Stimulated activated CD8-positive, alpha-beta memory T cell treated with anti-CD3 and anti-CD28 coated beads, Interleukin-7, amount 100 ng/mL, for 24 hours (primary cell): ENCODE measurements at regions not wholly inside any gene's neighbourhood (a gene's known extent, or its start where the extent isn't known, plus 50 kb on each side); places are given as distances from the start of the nearest gene placed in this dataset.
"Not testable (repeated sequence)": the region's sequence is repeated elsewhere in the genome, so short reads cannot be mapped to it uniquely, and the experiment has no call there.

ENCODE experiments used
- DNase-seq: peaks from one replicate; pipeline ENCODE4 v3.0.0-alpha.2; 2020; ENCODE audit warnings: low read depth

- no peak for DNase-seq
Observed at GRCh38 chr10:131818510-131819234, 82.1 kb upstream of the PPP2R2D start.

DNA sequence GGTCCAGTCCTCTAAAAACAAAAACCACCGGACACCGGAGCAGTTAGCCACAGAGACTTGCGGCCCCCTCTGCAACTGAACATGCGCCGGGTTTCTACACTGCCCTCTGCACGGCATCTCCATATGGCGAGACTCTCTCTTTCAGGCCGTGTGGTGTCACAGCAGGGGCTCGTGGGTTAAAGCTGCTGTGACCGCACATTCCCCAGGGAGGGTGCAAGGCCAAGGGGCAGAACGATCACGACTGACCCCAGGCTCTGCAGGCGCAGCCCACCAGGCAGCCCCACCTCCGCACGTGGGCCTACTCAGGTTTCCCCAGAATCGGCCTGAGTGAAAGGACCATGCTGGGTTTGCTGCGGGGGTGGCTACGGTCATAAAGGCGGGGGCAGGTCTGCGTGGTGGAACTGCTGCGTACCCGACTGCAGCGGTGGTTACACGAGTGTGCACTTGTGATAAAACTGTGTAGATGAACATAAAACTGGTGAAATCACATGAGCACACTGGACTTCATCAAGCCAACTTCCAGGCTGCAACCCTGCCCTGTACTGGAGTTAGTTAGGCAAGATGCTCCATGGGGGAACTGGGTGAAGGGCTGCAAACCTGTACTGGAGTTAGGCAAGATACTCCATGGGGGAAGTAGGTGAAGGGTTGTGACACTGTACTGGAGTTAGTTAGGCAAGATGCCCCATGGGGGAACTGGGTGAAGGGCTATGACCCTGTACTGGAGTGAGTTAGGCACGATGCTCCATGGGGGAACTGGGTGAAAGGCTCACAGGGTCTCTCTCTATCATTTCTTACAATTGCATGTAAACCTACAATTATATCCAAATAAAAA is 81.4 kb upstream of the PPP2R2D start:
- no peak for DNase-seq

DNA sequence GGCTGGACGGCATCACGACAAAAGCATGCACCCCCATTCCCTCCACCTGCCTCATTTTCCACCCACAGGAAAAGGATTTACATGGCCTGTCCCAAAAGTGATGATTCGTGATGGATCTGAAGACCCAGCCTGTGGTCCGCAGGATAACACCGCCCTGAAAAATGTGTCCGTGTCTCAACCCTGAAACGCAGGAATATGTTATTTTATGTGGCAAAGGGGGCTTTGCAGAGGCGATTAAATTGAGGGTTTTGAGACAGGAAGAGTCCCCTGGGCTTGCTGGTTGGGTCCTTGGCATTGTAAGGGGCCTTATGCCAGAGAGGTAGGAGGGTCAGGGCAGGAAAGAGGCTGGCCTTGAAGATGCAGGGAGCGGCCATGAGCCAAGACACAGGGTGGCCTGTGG is 80.2 kb upstream of the PPP2R2D start:
- no peak for DNase-seq

- no peak for DNase-seq
Observed at GRCh38 chr10:131821378-131822012, 79.3 kb upstream of the PPP2R2D start.

DNA sequence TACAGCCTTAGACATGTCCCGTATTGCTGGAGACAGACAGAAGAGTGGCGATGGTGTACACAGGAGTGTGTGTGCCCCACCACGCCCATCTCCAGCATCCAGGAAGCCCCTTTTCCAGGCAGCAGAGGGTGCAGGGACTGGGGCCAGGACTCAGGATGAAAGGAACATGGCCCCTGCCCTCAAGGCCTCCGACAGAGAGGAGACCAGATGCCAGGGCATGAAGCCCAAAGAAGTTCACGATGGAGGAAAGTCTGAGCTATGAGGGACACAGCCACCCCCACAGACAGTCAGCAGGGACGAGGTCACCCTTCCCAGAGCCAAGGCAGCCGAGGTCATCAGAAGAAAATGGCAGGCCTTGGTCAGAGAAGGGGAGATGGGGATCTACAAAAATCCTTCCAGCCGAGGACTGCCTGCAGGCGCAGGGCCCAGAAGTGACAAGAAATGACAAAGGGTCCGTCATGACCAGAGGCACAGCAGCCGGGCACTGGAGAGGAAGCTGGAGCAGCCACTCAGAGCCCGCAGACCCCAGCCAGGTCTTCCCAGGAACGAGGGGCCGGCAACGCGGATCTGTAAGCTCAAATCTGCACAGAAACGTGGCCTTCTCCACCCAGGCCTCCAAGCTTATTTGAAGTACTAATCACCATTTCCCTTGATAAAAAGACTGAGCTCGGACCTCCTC is 78.7 kb upstream of the PPP2R2D start:
- DNase-seq, result no peak

DNA sequence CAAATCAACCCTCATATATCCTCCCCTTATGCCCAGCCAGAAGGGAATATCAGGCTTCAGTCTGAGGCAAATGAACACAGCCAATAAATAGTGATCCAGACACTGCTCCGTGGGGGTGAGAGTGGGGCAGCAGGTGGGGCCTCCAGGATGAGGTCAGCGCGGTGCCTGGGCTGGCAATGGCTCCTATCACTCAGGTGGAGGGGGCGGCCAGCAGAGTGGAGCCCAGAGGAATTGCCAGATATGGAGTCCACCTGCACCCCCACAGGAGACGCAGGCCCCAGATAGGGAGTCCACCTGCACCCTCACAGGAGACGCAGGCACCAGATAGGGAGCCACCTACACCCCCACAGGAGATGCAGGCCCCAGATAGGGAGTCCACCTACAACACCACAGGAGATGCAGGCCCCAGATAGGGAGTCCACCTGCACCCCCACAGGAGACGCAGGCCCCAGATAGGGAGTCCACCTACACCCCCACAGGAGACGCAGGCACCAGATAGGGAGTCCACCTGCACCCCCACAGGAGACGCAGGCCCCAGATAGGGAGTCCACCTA is 78.0 kb upstream of the PPP2R2D start:
- no peak for DNase-seq

DNA sequence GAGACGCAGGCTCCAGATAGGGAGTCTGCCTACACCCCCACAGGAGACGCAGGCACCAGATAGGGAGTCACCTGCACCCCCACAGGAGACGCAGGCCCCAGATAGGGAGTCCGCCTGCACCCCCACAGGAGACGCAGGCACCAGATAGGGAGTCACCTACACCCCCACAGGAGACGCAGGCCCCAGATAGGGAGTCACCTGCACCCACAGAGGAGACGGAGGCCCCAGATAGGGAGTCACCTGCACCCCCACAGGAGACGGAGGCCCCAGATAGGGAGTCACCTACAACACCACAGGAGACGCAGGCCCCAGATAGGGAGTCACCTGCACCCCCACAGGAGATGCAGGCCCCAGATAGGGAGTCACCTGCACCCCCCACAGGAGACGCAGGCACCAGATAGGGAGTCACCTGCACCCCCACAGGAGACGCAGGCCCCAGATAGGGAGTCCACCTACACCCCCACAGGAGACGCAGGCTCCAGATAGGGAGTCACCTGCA is 77.2 kb upstream of the PPP2R2D start:
- DNase-seq, result not testable (repeated sequence)

DNA sequence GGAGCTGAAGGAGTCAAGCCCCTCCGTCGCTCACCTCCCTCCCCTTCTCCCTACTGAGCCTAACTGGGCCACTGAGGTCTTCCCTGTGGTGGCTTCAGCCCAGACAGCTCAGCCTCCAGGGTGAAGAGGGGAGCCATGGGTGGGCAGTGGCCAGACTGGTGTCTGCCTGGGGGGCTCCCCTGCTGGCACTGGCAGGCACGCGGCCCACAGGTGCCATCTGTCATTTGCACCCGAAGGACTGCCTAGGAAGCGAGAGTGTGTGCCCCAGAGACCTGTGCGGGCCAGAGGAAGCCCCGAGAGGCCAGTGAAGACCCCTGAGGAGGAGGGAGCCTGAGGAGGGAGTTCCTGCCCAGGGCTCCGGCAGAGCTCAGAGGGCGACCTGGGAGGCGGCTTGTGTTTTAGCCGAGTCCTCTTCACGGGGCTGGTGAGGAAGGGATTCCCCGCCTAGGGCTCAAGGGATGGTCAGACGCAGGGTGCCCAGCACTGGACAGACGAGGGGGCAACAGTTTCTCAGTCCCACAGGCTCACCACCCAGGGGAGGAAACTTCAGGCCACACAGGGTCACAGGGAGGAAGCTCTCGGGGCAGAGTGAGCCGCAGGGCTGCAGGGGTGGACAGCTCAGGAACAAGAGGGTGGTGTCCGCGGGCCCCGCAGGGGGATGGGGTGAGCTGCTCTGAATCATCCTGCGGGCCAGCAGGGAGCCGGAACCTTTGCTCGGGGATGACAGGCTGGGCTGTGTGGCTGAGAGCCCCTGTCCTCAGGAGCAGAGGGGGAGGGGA is 76.2 kb upstream of the PPP2R2D start:
- DNase-seq, result no peak

- no peak for DNase-seq
Observed at GRCh38 chr10:131825150-131825848, 75.5 kb upstream of the PPP2R2D start.

GRCh38 chr10:131825960-131826650 is 74.7 kb upstream of the PPP2R2D start:
- no peak for DNase-seq

- no peak for DNase-seq
Observed at GRCh38 chr10:131829156-131829930, 71.5 kb upstream of the PPP2R2D start.

- DNase-seq, result no peak
Observed at GRCh38 chr10:131830446-131831130, 70.2 kb upstream of the PPP2R2D start.

- DNase-seq, result no peak
Observed at GRCh38 chr10:131831561-131831960, 69.2 kb upstream of the PPP2R2D start.

DNA sequence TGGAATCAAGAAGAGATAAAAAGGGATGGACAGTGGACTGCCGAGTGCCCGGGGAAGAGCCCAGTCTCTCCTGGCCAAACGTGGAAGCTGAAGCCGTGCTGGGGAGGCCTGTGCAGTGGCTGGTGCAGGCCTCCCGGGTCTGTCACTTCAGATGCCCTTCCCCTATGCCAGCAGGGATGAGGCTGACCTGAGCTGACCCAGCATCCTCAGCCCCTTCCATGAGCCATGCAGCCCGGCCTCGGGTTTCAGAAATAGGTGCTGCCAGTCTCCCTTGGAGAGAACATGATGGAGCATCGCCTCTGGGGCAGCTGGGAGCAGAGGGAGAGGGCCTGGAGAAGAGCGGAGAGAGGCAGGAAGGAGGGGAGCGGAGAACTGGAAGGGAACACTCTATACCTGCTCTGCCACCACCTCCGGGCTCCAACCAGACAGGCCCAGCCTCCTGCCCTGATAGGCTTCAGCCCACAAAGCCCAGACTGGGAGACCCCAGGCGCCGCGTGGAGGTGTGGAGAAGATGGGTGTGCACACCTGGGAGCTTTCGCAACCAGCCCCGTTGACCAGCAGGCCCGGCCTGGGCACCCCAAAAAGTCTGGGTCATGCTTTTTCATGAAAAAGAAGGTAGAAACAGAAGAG is 68.6 kb upstream of the PPP2R2D start:
- DNase-seq, result no peak

DNA sequence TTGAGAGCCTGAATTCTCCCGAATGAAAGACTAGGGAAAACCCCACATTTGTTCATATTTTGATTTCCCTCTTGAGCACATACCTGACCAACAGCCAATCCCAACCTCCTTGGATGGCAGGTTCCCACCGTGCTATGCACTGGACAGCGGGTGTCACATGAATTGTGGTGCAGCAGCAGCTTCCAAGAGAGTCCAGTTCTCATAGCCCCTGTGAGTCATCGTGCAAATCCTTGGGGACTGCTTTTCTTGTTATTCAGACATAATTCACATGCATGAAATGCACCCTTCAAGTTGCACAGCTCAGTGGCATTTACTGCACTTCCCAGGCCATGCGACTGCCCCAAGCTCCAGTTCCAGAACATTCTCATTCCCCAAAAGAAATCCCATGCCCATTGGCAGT is 67.8 kb upstream of the PPP2R2D start:
- DNase-seq, result no peak

DNA sequence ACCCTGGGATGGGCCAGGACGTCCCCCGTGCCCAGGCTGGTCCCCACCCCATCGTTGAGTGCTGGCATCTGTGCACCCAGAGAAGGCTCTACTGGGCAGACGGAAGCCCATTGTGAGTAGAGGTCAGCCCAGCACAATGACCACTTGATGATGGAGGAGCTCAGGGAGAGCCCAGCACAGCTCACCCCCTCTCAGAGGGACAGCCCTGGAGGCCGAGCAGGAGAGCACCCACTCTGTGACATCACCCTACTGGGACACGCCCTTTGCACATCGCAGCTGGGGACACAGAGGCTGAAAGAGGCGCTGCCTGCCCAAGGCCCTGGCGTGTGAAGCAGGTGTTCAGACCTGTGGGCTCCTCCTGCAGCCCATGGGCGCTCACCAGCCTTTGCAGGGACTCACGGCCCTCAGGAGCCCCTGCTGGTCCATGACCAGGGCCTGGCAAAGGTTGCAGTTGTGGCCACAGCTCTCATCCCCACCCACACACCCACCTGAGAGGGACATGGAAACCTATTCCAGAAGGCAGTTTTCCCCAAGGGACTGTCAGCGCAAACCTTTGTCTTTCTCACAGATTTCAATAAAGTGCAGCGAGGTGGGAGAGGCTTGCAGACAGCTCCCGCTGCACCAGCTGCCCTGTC is 67.2 kb upstream of the PPP2R2D start:
- no peak for DNase-seq

GRCh38 chr10:131834152-131834810 is 66.5 kb upstream of the PPP2R2D start:
- no peak for DNase-seq
